ENCODE measurements at regions not wholly inside any gene's neighbourhood (a gene's known extent, or its start where the extent isn't known, plus 50 kb on each side); places are given as distances from the start of the nearest gene placed in this dataset.

DNA sequence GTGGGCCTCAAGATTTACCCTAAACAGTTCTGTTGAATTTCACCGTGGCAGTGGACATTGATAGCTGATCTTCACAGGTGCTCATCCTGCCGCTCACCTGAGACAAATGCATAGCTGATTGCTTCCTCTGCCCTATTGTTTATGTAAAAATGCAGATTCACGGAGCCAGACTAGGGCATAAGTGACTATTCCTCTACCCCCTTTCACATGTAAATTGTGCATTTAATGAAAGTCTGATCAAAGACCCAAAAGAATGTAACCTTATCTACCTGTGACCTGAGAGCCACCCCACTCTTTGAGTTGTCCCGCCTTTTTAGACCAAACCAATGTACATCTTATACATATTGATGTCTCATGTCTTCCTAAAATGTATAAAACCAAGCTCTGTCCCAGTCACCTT is 312.4 kb upstream of the CDH5 start:
- Histone ChIP-seq H3K27ac (replicated peaks) (no peak overlapping the region), H3K4me3 (replicated peaks; ENCODE audit: insufficient read depth, low read length) (no peak overlapping the region), H3K27me3 (ENCODE audit: insufficient read depth, poor library complexity, severe bottlenecking) (peaks cover 6% of the 10 kb centered on the region)
- no peak for DNase-seq (ENCODE audit: low read depth in 1 of 2, low spot score in 1 of 2)
- TF ChIP-seq REST (IDR thresholded peaks at IDR 0.05; ENCODE audit: insufficient replicate concordance, low read depth) (no peak), GABPA (IDR thresholded peaks at IDR 0.05; ENCODE audit: low read depth) (no peak), POLR2AphosphoS5 (IDR thresholded peaks at IDR 0.05; ENCODE audit: low read depth) (no peak), CTCF (IDR thresholded peaks at IDR 0.05; ENCODE audit: insufficient read depth, low read length) (no peak), SPI1 (IDR thresholded peaks at IDR 0.05; ENCODE audit: borderline replicate concordance, low read depth) (no peak)

DNA sequence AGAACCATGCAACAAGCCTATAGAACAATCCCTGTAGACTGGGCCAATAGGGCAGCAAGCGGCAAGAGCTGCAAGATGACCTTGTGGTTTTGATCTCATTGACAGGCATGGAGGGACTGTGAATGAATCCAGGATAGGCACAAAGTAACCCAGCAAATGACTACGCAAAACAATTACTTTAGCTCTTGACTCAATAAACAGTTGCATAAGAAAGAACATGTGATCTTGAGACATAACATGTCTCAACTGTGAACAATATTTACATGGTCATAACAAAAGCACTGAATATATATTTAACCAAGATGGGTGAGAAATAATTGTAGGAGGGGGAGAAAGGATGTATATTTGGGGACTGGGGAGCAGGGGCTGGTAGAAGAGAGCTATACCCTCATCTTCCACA is 313.7 kb upstream of the CDH5 start:
- Histone ChIP-seq H3K27ac (replicated peaks) (no peak overlapping the region), H3K27me3 (ENCODE audit: insufficient read depth, poor library complexity, severe bottlenecking) (peaks cover 6% of the 10 kb centered on the region), H3K4me3 (replicated peaks; ENCODE audit: insufficient read depth, low read length) (no peak overlapping the region)
- no peak for DNase-seq (ENCODE audit: low read depth in 1 of 2, low spot score in 1 of 2)
- TF ChIP-seq GABPA (IDR thresholded peaks at IDR 0.05; ENCODE audit: low read depth) (no peak), CTCF (IDR thresholded peaks at IDR 0.05; ENCODE audit: insufficient read depth, low read length) (no peak), REST (IDR thresholded peaks at IDR 0.05; ENCODE audit: insufficient replicate concordance, low read depth) (no peak), SPI1 (IDR thresholded peaks at IDR 0.05; ENCODE audit: borderline replicate concordance, low read depth) (no peak), POLR2AphosphoS5 (IDR thresholded peaks at IDR 0.05; ENCODE audit: low read depth) (no peak)

- DNase-seq (ENCODE audit: low read depth in 1 of 2, low spot score in 1 of 2), result no peak
- TF ChIP-seq GABPA (IDR thresholded peaks at IDR 0.05; ENCODE audit: low read depth), result no peak
- no peak for TF ChIP-seq REST (IDR thresholded peaks at IDR 0.05; ENCODE audit: insufficient replicate concordance, low read depth)
- TF ChIP-seq POLR2AphosphoS5 (IDR thresholded peaks at IDR 0.05; ENCODE audit: low read depth), result no peak
- no peak for TF ChIP-seq CTCF (IDR thresholded peaks at IDR 0.05; ENCODE audit: insufficient read depth, low read length)
- no peak for TF ChIP-seq SPI1 (IDR thresholded peaks at IDR 0.05; ENCODE audit: borderline replicate concordance, low read depth)
- Histone ChIP-seq H3K27me3 (ENCODE audit: insufficient read depth, poor library complexity, severe bottlenecking) (peaks cover 6% of the 10 kb centered on the region), H3K4me3 (replicated peaks; ENCODE audit: insufficient read depth, low read length) (no peak overlapping the region), H3K27ac (replicated peaks) (no peak overlapping the region)
Observed at GRCh38 chr16:66050991-66051390, 315.5 kb upstream of the CDH5 start.
